ENCODE measurements at regions not wholly inside any gene's neighbourhood (a gene's known extent, or its start where the extent isn't known, plus 50 kb on each side); places are given as distances from the start of the nearest gene placed in this dataset.

GRCh38 chr6:14353798-14354197 lies 236.2 kb downstream of the CD83 start:
- TF ChIP-seq POLR2A (IDR thresholded peaks at IDR 0.05) (no peak), CTCF (IDR thresholded peaks at IDR 0.05) (no peak), POLR2AphosphoS5 (IDR thresholded peaks at IDR 0.05; ENCODE audit: insufficient read depth in 1 of 2, low read depth in 1 of 2) (no peak)
